Neural progenitor cell (in vitro differentiated cells): ENCODE measurements at regions not wholly inside any gene's neighbourhood (a gene's known extent, or its start where the extent isn't known, plus 50 kb on each side); places are given as distances from the start of the nearest gene placed in this dataset.
"Not testable (repeated sequence)": the region's sequence is repeated elsewhere in the genome, so short reads cannot be mapped to it uniquely, and the experiment has no call there.

Experiments used
- CTCF ChIP-seq: fragments of 200-600 bp; sonication (generic); IDR thresholded peaks from 2 replicates; pipeline ENCODE4 v1.5.1; 2017; ENCODE audit warnings: antibody characterized with exemption, mild to moderate bottlenecking
- EZH2 ChIP-seq: fragments of 200-600 bp; sonication (generic); IDR thresholded peaks from 2 replicates; pipeline ENCODE4 v1.6.1; 2017; ENCODE audit warnings: antibody characterized with exemption, mild to moderate bottlenecking, moderate library complexity
- EZH2phosphoT487 ChIP-seq: fragments of 200-600 bp; sonication (generic); IDR thresholded peaks from 2 replicates; pipeline ENCODE4 v1.6.1; 2017; ENCODE audit warnings: antibody characterized with exemption

GRCh38 chr13:76659074-76659473 is 227.1 kb downstream of the KCTD12 start:
- TF ChIP-seq CTCF, EZH2phosphoT487, EZH2: not testable (repeated sequence)
